GM23338 (cell line): ENCODE measurements at regions not wholly inside any gene's neighbourhood (a gene's known extent, or its start where the extent isn't known, plus 50 kb on each side); places are given as distances from the start of the nearest gene placed in this dataset.

Experiments used
- ATAC-seq: fragments of 200-7000 bp; cut with Tn5 transposase; 3 replicates; pipeline ENCODE4 v1.9.1; 2020
- DNase-seq: peaks from one replicate; pipeline ENCODE4 v3.0.0-alpha.2; 2015; ENCODE audit warnings: low spot score
- H2AFZ ChIP-seq: fragments of 200-600 bp; sonication (generic); 2 replicates; pipeline ENCODE4 v1.8.0; 2016; ENCODE audit warnings: antibody characterized with exemption, mild to moderate bottlenecking, moderate library complexity
- H3F3A ChIP-seq: fragments of 200-600 bp; sonication (generic); replicated peaks from 2 replicates; pipeline ENCODE4 v1.8.0; 2017; ENCODE audit warnings: antibody characterized with exemption, mixed run types, low read depth
- H3K27ac ChIP-seq: fragments of 200-600 bp; sonication (generic); 2 replicates; pipeline ENCODE4 v1.6.1; 2016; ENCODE audit warnings: low read depth
- H3K27me3 ChIP-seq: fragments of 200-600 bp; sonication (generic); 2 replicates; pipeline ENCODE4 v1.8.0; 2016; ENCODE audit warnings: mild to moderate bottlenecking, mixed run types, moderate library complexity; ENCODE audit not compliant: insufficient read depth
- H3K36me3 ChIP-seq: fragments of 200-600 bp; sonication (generic); 2 replicates; pipeline ENCODE4 v1.8.0; 2016; ENCODE audit warnings: mild to moderate bottlenecking; ENCODE audit not compliant: insufficient read depth
- H3K4me1 ChIP-seq: fragments of 200-600 bp; sonication (generic); 2 replicates; pipeline ENCODE4 v1.8.0; 2016; ENCODE audit warnings: mild to moderate bottlenecking, moderate library complexity; ENCODE audit not compliant: insufficient read depth
- H3K4me2 ChIP-seq: fragments of 200-600 bp; sonication (generic); 2 replicates; pipeline ENCODE4 v1.7.1; 2017; ENCODE audit warnings: mixed run types
- H3K4me3 ChIP-seq: fragments of 200-600 bp; sonication (generic); 2 replicates; pipeline ENCODE4 v1.6.1; 2016; ENCODE audit warnings: mixed run types
- H3K79me2 ChIP-seq: fragments of 200-600 bp; sonication (generic); replicated peaks from 2 replicates; pipeline ENCODE4 v1.8.0; 2017; ENCODE audit warnings: mild to moderate bottlenecking; ENCODE audit not compliant: insufficient read depth
- H3K9me2 ChIP-seq: fragments of 200-600 bp; sonication (generic); 2 replicates; pipeline ENCODE4 v1.8.0; 2017; ENCODE audit not compliant: insufficient read depth
- H4K20me1 ChIP-seq: fragments of 200-600 bp; sonication (generic); replicated peaks from 2 replicates; pipeline ENCODE4 v1.8.0; 2017; ENCODE audit warnings: mild to moderate bottlenecking; ENCODE audit not compliant: insufficient read depth
- H3K27ac Mint-ChIP-seq: 2 replicates; pipeline ENCODE4 v1.8.0; 2020; ENCODE audit warnings: inconsistent platforms, mild to moderate bottlenecking, moderate library complexity, mixed read lengths
- H3K27me3 Mint-ChIP-seq: 3 replicates; pipeline ENCODE4 v1.8.0; 2022; ENCODE audit warnings: low read depth, mild to moderate bottlenecking, moderate library complexity, mixed read lengths, inconsistent platforms; ENCODE audit not compliant: insufficient read depth, poor library complexity
- H3K36me3 Mint-ChIP-seq: 3 replicates; pipeline ENCODE4 v1.8.0; 2021; ENCODE audit warnings: low read depth, mild to moderate bottlenecking, inconsistent platforms, moderate library complexity, mixed read lengths
- H3K4me1 Mint-ChIP-seq: 3 replicates; pipeline ENCODE4 v1.8.0; 2020; ENCODE audit warnings: mild to moderate bottlenecking, inconsistent platforms, mixed read lengths
- H3K4me3 Mint-ChIP-seq: 3 replicates; pipeline ENCODE4 v1.8.0; 2021; ENCODE audit warnings: moderate library complexity, mild to moderate bottlenecking, inconsistent platforms, mixed read lengths
- H3K9me3 Mint-ChIP-seq: 3 replicates; pipeline ENCODE4 v1.8.0; 2020; ENCODE audit warnings: moderate library complexity, mild to moderate bottlenecking, inconsistent platforms, mixed read lengths
- CREB1 ChIP-seq: fragments of 250-450 bp; sonication (Bioruptor Pico); IDR thresholded peaks from 2 replicates; pipeline ENCODE4 v1.5.0; 2020; ENCODE audit warnings: low read depth, mild to moderate bottlenecking, moderate library complexity
- EZH2 ChIP-seq: fragments of 200-600 bp; sonication (generic); IDR thresholded peaks from one replicate; pipeline ENCODE4 v1.8.0; 2017; ENCODE audit warnings: antibody characterized with exemption, mild to moderate bottlenecking, low read depth; ENCODE audit not compliant: unreplicated experiment
- EZH2phosphoT487 ChIP-seq: fragments of 200-600 bp; sonication (generic); IDR thresholded peaks from one replicate; pipeline ENCODE4 v1.8.1; 2018; ENCODE audit warnings: antibody characterized with exemption; ENCODE audit not compliant: unreplicated experiment
- JUNB ChIP-seq: IDR thresholded peaks from one replicate; pipeline ENCODE4 v1.6.1; 2016; ENCODE audit warnings: antibody characterized with exemption; ENCODE audit not compliant: unreplicated experiment
- NANOG ChIP-seq: IDR thresholded peaks from 2 replicates; pipeline ENCODE4 v1.6.1; 2016; ENCODE audit warnings: antibody characterized with exemption, borderline replicate concordance
- POLR2AphosphoS5 ChIP-seq: IDR thresholded peaks from 2 replicates; pipeline ENCODE4 v1.6.1; 2016; ENCODE audit warnings: antibody characterized with exemption, low read depth
- ZNF114 ChIP-seq: fragments of 250-450 bp; sonication (Bioruptor Pico); IDR thresholded peaks from 2 replicates; pipeline ENCODE4 v1.5.0; 2020; ENCODE audit warnings: mild to moderate bottlenecking, moderate library complexity
- ZNF331 ChIP-seq: fragments of 250-450 bp; sonication (Bioruptor Pico); IDR thresholded peaks from 2 replicates; pipeline ENCODE4 v1.5.0; 2020; ENCODE audit warnings: low read depth, mild to moderate bottlenecking, moderate library complexity
- TF ChIP-seq, protein P1 (sequence below): IDR thresholded peaks from one replicate; pipeline ENCODE4 v1.6.1; 2018; ENCODE audit warnings: antibody characterized with exemption; ENCODE audit not compliant: unreplicated experiment
- TF ChIP-seq, protein P2 (sequence below): IDR thresholded peaks from 2 replicates; pipeline ENCODE4 v1.6.1; 2016; ENCODE audit warnings: antibody characterized with exemption
- TF ChIP-seq, protein P3 (sequence below): fragments of 250-450 bp; sonication (Bioruptor Pico); IDR thresholded peaks from 2 replicates; pipeline ENCODE4 v1.5.0; 2020; ENCODE audit warnings: mild to moderate bottlenecking, moderate library complexity
- TF ChIP-seq, protein P4 (sequence below), 2 experiments: fragments of 200-600 bp in 1 of 2; sonication (generic) in 1 of 2; conservative IDR thresholded peaks; 2 replicates each; pipeline versions ENCODE4 v1.5.1 to v1.6.1; 2016 to 2017; ENCODE audit warnings: antibody characterized with exemption in 2 of 2, low read depth in 2 of 2, mild to moderate bottlenecking in 2 of 2, moderate library complexity in 1 of 2

DNA sequence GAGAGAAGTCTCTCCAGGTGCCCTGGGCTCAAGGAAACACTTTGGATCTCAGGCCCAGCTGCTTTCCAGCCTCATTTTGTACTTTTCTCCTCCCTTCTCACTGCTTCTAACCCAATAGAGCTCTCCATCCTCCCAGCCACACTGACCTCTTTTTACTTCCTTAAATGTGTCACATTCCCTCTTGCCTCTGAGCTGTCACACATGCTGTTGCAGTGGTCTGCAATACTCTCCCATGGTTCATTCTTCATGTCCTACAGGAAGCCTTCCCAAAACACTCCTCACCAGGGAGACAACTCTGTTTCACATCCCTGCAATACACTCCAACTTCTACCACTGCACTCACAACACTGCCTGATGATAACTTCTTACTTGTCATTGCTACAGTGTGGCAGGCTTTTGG, 242.1 kb upstream of the DYNLRB2 start:
- Histone ChIP-seq H3K27ac (no peak overlapping the region), H3K36me3 (no peaks in the 10 kb centered on the region), H2AFZ (no peak overlapping the region), H3K4me3 (no peak overlapping the region), H3K4me2 (no peak overlapping the region), H3K4me1 (no peaks in the 10 kb centered on the region), H4K20me1 (no peaks in the 10 kb centered on the region), H3F3A (no peaks in the 10 kb centered on the region), H3K79me2 (no peaks in the 10 kb centered on the region), H3K9me2 (no peaks in the 10 kb centered on the region; the same call in 1 of the 2 replicates), H3K27me3 (no peaks in the 10 kb centered on the region)
- 0 out of 3 replicates have a peak, but pooled peaks cover 3% of the 10 kb centered on the region for H3K4me1 Mint-ChIP-seq
- H3K27ac Mint-ChIP-seq: no peak overlapping the region
- ATAC-seq (no peak), DNase-seq (no peak)
- peaks cover 2% of the 10 kb centered on the region; the same call in 1 of the 3 replicates for H3K9me3 Mint-ChIP-seq
- H3K36me3 Mint-ChIP-seq: no peaks in the 10 kb centered on the region
- H3K27me3 Mint-ChIP-seq: peaks cover 7% of the 10 kb centered on the region
- H3K4me3 Mint-ChIP-seq: no peak overlapping the region
- TF ChIP-seq, protein P1, sequence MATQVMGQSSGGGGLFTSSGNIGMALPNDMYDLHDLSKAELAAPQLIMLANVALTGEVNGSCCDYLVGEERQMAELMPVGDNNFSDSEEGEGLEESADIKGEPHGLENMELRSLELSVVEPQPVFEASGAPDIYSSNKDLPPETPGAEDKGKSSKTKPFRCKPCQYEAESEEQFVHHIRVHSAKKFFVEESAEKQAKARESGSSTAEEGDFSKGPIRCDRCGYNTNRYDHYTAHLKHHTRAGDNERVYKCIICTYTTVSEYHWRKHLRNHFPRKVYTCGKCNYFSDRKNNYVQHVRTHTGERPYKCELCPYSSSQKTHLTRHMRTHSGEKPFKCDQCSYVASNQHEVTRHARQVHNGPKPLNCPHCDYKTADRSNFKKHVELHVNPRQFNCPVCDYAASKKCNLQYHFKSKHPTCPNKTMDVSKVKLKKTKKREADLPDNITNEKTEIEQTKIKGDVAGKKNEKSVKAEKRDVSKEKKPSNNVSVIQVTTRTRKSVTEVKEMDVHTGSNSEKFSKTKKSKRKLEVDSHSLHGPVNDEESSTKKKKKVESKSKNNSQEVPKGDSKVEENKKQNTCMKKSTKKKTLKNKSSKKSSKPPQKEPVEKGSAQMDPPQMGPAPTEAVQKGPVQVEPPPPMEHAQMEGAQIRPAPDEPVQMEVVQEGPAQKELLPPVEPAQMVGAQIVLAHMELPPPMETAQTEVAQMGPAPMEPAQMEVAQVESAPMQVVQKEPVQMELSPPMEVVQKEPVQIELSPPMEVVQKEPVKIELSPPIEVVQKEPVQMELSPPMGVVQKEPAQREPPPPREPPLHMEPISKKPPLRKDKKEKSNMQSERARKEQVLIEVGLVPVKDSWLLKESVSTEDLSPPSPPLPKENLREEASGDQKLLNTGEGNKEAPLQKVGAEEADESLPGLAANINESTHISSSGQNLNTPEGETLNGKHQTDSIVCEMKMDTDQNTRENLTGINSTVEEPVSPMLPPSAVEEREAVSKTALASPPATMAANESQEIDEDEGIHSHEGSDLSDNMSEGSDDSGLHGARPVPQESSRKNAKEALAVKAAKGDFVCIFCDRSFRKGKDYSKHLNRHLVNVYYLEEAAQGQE: no peak
- TF ChIP-seq, protein P2, sequence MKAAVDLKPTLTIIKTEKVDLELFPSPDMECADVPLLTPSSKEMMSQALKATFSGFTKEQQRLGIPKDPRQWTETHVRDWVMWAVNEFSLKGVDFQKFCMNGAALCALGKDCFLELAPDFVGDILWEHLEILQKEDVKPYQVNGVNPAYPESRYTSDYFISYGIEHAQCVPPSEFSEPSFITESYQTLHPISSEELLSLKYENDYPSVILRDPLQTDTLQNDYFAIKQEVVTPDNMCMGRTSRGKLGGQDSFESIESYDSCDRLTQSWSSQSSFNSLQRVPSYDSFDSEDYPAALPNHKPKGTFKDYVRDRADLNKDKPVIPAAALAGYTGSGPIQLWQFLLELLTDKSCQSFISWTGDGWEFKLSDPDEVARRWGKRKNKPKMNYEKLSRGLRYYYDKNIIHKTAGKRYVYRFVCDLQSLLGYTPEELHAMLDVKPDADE: no peak
- TF ChIP-seq ZNF114 (CRISPR knock-in tag) (no peak), NANOG (no peak), JUNB (no peak), EZH2phosphoT487 (no peak), POLR2AphosphoS5 (no peak), ZNF331 (CRISPR knock-in tag) (no peak), CREB1 (CRISPR knock-in tag) (no peak), EZH2 (no peak)
- TF ChIP-seq, protein P3, sequence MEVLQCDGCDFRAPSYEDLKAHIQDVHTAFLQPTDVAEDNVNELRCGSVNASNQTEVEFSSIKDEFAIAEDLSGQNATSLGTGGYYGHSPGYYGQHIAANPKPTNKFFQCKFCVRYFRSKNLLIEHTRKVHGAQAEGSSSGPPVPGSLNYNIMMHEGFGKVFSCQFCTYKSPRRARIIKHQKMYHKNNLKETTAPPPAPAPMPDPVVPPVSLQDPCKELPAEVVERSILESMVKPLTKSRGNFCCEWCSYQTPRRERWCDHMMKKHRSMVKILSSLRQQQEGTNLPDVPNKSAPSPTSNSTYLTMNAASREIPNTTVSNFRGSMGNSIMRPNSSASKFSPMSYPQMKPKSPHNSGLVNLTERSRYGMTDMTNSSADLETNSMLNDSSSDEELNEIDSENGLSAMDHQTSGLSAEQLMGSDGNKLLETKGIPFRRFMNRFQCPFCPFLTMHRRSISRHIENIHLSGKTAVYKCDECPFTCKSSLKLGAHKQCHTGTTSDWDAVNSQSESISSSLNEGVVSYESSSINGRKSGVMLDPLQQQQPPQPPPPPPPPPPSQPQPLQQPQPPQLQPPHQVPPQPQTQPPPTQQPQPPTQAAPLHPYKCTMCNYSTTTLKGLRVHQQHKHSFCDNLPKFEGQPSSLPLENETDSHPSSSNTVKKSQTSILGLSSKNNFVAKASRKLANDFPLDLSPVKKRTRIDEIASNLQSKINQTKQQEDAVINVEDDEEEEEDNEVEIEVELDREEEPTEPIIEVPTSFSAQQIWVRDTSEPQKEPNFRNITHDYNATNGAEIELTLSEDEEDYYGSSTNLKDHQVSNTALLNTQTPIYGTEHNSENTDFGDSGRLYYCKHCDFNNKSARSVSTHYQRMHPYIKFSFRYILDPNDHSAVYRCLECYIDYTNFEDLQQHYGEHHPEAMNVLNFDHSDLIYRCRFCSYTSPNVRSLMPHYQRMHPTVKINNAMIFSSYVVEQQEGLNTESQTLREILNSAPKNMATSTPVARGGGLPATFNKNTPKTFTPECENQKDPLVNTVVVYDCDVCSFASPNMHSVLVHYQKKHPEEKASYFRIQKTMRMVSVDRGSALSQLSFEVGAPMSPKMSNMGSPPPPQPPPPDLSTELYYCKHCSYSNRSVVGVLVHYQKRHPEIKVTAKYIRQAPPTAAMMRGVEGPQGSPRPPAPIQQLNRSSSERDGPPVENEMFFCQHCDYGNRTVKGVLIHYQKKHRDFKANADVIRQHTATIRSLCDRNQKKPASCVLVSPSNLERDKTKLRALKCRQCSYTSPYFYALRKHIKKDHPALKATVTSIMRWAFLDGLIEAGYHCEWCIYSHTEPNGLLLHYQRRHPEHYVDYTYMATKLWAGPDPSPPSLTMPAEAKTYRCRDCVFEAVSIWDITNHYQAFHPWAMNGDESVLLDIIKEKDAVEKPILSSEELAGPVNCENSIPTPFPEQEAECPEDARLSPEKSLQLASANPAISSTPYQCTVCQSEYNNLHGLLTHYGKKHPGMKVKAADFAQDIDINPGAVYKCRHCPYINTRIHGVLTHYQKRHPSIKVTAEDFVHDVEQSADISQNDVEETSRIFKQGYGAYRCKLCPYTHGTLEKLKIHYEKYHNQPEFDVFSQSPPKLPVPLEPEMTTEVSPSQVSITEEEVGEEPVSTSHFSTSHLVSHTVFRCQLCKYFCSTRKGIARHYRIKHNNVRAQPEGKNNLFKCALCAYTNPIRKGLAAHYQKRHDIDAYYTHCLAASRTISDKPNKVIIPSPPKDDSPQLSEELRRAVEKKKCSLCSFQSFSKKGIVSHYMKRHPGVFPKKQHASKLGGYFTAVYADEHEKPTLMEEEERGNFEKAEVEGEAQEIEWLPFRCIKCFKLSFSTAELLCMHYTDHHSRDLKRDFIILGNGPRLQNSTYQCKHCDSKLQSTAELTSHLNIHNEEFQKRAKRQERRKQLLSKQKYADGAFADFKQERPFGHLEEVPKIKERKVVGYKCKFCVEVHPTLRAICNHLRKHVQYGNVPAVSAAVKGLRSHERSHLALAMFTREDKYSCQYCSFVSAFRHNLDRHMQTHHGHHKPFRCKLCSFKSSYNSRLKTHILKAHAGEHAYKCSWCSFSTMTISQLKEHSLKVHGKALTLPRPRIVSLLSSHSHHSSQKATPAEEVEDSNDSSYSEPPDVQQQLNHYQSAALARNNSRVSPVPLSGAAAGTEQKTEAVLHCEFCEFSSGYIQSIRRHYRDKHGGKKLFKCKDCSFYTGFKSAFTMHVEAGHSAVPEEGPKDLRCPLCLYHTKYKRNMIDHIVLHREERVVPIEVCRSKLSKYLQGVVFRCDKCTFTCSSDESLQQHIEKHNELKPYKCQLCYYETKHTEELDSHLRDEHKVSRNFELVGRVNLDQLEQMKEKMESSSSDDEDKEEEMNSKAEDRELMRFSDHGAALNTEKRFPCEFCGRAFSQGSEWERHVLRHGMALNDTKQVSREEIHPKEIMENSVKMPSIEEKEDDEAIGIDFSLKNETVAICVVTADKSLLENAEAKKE: no peak
- TF ChIP-seq, protein P4, sequence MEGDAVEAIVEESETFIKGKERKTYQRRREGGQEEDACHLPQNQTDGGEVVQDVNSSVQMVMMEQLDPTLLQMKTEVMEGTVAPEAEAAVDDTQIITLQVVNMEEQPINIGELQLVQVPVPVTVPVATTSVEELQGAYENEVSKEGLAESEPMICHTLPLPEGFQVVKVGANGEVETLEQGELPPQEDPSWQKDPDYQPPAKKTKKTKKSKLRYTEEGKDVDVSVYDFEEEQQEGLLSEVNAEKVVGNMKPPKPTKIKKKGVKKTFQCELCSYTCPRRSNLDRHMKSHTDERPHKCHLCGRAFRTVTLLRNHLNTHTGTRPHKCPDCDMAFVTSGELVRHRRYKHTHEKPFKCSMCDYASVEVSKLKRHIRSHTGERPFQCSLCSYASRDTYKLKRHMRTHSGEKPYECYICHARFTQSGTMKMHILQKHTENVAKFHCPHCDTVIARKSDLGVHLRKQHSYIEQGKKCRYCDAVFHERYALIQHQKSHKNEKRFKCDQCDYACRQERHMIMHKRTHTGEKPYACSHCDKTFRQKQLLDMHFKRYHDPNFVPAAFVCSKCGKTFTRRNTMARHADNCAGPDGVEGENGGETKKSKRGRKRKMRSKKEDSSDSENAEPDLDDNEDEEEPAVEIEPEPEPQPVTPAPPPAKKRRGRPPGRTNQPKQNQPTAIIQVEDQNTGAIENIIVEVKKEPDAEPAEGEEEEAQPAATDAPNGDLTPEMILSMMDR (conservative IDR thresholded peaks at IDR 0.05; ENCODE audit: low read depth in 2 of 2): no peak
